Bone marrow (tissue), 2 donors: ENCODE measurements at regions not wholly inside any gene's neighbourhood (a gene's known extent, or its start where the extent isn't known, plus 50 kb on each side); places are given as distances from the start of the nearest gene placed in this dataset.

Experiments
- DNase-seq, 2 donors: peaks; one replicate each; lab custom pipeline; 2025; lab: John Stamatoyannopoulos, UW

DNA sequence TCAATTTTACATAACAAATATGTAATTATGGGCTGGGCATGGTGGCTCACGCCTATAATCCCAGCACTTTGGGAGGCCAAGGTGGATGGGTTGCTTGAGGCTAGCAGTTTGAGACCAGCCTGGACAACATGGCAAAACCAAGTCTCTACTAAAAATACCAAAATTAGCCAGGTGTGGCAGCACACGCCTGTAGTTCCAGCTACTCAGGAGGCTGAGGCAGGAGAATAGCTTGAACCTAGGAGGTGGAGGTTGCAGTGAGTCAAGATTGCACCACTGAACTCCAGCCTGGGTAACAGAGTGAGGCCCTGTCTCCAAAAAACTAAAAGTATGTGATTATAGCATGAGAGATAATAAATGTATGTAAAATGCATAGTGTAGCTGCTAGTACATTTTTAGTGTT is 229.0 kb downstream of the PPARGC1A start:
- DNase-seq, result no peak

DNA sequence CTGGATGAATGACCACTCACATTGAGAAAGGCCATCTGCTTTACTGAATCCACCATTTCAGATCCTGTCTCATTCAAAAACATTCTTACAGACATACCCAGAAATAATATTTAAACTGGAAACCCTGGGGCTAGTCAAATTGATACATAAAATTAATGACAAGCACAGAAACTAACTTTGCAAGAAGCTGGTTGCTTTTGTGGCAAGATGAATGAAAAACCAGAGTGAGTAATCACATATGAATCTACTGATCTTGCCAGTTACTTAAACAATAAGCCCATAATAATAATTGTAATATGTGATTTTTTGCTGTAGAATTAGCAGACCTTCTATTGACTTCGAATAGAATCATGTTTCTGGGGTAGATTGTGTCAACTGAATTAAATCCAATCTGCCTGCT is 235.1 kb downstream of the PPARGC1A start:
- no peak for DNase-seq

DNA sequence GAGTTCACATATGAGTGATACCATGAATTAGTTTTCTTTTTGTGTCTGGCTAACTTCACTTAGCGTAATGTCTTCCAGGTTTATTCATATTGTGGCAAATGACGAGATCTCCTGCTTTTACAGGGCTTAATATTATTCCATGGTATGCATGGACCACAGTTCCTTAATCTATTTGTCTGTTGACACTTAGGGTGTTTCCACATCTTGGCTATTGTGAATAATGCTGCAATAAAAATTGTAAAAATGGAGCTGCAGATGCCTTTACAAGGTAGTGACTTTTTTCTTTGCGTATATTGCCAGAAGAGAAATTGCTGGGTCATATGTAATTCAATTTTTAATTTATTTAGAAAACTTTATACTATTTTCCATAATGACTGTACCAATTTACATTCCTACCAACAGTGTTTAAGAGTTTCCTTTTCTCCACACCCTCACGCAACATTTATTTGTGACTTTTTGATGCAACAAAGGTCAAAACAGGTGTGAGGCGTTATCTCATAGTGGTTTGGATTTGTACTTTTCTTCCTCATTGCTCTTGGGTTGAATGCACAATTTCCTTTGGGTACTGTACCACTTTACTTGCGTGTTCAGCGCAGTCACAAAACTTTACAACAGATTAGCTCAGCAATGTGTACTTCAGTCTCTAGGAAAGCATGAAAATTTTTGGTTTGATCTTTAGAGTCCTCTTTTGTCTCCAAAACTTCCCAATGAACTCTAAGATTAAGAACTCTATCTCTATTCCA is 240.8 kb downstream of the PPARGC1A start:
- no peak for DNase-seq

DNA sequence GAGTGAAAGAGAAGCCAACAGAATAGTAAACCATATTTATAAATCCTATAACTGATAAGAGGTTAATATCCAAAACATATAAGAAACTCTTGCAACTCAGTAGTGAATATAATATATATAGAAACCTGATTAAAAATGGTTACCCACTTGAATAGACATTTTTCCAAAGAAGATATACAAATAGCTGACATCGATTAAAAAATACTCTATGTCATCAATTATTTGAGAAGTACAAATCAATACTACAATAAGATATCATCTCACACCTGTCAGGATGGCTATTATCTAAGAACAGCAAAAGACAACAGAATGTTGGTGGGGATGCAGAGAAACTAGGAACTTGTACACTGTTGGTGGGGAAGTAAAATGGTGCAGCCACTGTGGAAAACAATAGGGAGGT is 254.4 kb downstream of the PPARGC1A start:
- DNase-seq, result no peak

DNA sequence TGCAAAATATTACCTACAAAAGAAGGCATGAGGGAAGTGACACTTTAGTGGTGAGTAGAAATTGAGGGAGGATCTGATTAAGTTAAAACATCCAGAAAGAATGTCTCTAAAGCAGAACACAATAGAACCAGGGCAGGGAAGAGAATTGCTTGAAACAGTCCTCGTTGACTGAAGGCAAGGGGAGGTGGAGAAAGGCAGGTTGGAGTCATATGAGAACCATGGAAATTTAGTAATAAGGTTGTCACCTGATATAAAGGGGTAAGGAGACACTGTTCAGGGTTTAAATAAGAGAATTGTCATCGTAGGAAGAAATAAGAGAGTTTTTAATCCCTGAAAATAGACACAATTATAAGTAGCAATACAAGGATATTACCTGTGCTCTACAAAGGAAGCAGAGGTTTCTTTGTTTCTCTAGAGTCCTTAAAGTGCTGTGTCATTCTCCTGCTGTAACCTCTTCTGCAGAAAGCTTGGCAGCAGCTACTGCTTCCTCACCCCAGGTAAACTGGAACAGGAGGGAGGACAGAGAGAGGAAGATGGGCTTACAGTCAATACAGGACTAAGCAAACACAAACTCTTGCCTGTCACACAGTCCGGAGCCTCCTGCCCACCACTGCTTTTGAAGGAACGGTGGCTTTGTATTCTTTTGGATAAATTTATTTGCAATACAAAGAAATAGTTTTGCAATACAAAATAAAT is 258.4 kb downstream of the PPARGC1A start:
- DNase-seq, result no peak

DNA sequence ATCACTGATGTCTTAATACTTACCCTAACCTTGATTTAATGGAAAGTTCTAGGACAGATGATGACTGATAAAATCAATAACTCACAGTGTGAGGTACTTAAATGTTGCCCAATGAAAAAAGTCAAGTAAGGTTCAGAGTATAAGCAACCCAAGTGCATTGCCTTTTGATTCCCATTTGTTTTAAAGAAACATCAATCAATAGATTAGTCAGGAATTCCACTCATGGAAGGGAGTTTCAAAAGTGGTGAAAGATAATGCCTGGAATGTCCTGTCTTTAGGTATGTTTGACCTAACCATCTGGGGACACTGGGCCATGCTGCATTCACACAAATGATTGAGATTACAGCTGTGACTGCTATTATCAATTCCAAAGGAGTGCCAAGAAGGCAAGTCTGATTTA is 259.7 kb downstream of the PPARGC1A start:
- DNase-seq, result no peak

DNA sequence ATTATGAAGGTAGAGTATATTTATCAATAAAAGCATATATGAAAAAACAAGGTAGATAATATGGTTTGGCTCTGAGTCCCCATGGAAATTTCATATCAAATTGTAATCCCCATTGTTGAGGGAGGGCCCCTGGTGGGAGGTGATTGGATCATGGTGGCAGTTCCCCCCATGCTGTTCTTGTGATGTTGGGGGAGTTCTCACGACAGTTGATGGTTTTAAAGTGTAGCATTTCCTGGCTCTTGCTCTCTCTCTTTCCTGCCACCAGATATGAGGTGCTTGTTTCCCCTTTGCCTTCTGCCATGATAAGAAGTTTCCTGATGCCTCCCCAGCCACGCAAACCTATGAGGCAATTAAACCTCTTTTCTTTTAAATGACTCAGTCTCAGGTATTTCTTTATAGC is 260.4 kb downstream of the PPARGC1A start:
- no peak for DNase-seq

DNA sequence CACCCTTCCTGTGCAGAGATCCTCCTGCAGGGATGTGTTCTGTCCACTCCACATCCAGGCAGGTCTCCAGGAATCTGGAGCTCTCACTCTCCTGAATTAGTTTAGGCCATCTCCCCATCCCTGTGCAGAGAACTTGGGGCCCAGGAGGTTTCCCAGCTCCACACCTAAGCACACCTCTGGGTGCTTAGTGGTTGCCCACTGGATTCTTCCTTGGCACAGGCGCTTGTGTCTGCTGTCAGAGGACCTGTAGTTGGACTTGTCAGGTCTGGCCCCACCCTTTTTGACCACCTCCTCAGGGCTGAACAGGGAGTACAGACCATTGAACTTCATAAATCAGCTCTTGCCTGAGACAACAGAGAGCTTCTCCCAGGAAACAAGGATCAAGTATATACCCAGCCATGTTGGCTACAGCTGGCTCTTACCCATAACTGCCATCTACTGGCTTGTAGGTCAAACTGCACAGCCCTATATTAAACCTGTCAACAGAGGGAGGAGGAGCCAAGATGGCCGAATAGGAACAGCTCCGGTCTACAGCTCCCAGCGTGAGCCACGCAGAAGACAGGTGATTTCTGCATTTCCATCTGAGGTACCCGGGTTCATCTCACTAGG is 275.5 kb downstream of the PPARGC1A start:
- no peak for DNase-seq

DNA sequence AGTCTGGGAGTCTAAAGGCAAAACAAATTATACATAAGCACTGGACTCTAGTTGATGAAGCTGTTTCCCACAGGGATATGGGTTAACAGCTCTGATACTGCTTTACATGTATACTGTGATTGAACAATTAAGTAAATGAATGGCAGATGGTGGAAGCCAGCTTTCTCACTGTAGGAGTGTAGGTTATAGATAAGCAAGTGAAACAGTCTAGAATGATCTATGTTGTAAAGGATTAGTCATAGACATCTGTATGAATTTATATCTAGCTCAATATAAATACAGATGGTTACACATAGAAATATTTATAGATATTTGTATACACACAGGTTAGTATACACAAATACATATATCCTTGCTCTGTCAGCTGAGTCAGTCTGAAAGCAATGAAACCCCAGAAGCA is 276.1 kb downstream of the PPARGC1A start:
- no peak for DNase-seq

DNA sequence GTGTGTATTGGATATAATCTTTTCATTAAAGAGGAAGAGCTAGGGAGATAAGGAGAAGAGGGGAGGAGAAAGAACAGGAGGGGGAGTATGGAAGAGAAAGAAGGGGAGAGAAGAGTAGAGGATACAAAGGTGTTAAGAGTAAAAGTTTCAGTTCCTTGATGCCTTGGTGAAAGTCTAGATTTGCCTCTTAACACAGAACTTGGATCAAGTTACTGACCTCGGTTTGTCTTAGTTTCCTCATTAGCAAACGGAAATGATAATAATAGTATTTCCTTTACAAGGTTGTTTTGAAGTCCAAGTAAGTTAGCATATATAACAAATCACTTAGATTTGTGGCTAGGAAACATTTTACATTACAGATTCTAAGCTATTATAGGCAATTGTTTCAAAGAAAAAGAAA is 287.1 kb downstream of the PPARGC1A start:
- no peak for DNase-seq

DNA sequence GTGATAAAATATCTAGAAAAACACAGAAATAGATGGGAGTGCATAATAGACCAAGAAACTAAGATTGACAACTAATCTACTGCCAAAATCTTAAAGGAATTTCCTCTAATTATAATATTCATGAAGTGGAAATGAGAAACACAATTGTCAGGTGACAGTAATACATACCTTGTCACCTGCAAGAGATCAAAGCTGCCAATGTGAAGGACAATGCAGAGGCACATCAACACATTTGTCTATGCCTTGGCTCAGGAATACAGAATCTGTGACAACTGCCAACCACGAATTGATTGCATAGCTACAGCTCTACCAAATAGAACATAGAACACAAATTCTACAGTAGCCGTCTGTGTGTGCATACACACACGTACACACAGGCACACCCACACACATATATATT is 295.7 kb downstream of the PPARGC1A start:
- no peak for DNase-seq

DNA sequence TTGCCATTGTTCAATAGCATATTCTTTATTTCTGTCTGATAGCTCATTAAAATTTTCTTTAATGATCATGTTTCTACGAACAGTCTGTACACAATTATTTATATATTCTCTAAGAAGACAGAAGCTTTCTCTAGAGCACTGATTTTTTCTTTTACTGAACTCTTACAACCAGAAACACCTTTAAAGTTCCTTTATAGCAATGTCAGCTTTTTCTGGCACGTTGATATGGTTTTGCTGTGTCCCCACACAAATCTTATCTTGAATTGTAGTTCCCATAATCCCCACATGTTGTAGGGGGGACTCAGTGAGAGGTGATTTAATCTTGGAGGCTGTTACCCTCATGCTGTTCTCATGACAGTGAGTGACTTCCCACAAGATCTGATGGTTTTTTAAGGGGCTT is 299.4 kb downstream of the PPARGC1A start:
- no peak for DNase-seq

DNA sequence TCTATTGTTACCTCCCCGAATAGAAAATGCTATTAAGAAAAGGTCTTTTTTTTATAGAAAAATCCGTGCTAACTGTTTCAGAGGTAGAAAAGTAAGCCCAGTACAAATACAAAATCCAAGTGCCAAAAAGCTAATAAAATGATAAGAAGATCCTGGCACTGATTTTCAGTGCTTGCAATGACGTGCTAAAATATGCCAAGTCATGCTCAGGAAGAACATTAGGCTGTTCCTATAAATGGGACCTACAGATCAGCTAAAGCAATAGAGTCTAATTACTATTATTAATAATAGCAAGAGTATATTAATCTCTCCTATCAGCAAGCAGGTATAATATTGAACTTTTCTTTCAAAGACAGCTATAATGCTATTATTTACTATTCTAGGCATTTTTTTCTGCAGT is 305.8 kb downstream of the PPARGC1A start:
- DNase-seq, result no peak

DNA sequence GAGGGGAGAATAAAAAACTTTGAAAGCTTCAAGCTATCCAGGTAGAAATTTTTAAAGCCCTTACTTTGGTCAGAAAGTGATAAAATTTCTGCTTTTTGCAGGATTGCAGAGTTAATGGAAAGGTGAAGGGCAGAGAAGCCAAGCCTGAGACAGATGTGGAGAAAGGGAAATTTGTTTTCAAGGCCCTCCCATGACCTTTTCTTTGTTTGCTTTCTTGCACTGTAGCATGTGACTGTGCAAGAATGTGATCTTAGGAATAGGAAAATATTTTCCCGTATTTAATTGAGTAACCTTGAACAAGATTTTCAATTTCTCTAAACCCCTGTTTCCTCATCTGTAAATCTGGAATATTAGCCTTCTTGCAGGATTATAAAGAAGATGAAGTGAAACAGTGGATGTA is 307.2 kb downstream of the PPARGC1A start:
- DNase-seq, result no peak

DNA sequence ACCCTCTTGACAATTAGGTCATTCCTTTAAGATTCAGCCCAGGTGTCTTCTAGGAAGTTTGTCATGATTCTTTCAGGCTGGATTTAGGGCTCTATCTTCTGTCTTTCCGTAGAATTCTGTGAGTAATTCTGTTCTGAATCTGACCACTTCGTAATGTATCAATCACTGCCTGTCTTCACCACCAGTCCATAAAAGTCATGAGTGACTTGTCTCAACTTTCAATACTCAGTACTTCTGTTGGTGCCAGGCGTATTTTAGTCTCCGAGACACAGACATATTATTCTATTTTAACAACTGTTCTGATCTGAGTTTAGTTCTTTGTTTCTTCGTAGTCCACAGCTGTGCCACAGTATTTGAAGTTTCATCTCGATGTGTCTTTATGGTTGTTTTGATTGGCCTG is 310.7 kb downstream of the PPARGC1A start:
- no peak for DNase-seq

DNA sequence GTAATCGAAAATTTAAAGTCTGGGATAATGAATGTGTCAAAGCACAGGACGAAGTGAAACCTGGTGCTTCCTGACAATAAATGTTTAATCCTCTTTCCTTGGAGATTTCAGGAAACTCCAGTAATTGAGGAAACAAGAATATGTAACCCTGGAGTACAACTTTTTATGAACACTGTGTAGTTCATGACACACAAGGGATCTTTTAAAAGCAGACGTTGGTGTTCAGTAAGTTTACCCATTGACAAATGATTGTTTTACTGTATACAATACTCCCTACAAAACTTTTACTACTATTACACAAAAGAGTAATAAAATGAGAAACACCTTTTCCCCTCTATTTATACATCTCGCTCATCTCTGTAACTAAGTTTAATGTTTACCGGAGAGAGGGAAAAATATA is 312.4 kb downstream of the PPARGC1A start:
- no peak for DNase-seq

DNA sequence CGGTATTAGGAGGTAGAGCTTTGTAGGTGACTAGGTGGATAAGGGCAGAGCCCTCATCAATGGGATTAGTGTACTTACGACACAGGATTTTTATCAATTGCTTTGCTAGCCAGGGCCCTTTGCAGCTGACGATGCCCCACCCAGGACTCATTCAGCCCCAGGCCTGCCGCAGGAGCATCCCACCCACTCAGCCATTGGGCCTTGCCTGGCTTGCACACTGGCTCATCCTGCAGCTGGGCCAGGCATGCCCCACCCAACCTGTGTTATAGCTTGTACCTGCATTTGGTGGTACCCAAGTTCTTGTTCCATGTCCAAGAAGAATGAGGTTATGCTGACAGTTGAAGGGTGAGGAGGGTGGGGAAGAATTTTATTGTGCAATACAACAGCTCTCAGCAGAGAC is 317.5 kb downstream of the PPARGC1A start:
- no peak for DNase-seq

DNA sequence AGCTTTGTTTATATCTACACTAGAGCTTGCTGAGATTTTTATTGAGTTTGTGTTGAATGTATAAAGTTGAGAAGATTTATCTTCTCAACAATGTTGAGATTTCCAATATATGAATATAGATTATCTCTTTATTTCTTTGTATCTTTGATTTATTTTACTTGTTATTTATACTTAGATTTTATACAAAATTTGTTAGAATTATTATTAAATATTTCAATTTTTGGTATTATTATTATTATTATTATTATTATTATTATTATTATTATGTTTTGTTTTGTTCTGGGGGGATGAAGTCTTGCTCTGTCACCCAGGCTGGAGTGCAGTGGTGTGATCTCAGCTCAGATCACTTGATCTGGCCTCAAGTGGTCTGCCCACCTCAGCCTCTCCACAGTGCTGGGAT is 322.5 kb downstream of the PPARGC1A start:
- DNase-seq, result no peak

DNA sequence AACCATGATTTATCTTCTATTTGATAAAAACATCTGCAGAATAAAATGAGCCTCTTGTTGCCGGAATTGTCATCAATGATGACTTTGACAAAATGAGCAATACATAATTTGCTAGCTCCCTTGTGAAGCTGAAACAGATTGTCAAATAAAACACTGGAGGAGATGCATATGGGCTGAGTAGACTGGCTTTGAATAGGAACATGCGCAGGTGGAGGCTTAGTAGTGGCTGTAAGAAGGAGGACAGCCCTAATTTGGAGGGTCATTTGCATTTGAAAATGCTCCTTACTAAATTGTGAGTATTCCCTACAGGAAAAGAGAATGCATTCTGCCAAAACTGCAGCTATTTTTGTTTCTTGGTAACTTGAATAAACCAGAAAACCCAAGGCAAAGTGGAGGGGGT is 329.1 kb downstream of the PPARGC1A start:
- DNase-seq, result no peak

DNA sequence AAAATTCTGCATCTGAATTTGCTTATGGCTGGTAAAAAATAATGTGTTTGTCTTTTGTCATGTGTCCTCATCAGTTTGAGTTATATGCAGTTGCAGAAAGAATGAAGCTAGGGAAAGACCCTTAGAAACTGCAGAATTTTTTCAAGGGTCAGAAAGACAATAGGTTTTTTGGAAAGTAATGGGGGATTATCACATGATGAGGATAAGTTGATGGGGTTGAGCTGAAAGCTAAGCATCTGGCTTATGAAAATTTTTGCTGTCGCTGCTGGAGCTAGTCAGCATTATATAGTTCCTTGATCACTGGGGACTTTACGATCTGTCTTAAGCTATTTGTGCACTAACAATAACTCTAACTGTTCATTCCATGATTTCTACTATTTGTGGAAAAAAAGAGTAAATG is 331.7 kb downstream of the PPARGC1A start:
- DNase-seq, result no peak

DNA sequence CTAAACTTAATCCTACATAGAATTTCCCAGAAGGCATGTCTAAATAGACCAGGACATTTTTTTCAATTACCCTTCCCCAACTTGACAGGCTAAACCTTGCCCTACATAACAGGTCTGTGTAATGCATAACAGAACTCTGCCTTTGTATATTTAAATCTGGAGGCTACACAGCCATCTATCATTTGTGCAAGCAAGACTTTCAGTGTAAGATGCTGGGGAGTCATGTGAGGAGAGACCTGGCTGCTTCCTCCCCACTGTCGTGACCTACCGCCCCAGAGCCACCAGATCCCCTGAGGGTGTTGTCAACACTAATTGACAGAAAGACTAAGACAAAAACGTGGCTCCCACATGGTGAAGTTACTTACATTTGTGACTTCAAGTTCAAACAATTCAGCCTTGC is 342.2 kb downstream of the PPARGC1A start:
- DNase-seq, result no peak

DNA sequence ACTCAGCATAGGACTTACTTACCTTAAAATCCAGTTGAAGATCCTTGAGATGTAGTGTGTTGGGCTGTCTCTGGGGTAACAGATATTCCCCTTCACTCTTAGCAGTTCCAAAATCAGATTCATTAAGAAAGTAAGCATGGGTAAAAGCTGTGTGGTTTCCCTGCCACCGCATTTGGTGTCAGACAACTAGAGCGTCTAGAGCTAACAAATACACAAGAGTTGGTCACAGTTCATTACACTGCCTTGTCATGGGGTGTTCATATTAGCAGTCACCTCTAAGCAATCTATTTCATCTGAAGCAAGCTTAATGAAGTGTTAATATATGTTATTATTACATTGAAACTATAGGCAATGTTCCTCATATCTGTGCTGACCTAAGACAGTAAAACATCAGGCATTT is 342.8 kb downstream of the PPARGC1A start:
- no peak for DNase-seq

DNA sequence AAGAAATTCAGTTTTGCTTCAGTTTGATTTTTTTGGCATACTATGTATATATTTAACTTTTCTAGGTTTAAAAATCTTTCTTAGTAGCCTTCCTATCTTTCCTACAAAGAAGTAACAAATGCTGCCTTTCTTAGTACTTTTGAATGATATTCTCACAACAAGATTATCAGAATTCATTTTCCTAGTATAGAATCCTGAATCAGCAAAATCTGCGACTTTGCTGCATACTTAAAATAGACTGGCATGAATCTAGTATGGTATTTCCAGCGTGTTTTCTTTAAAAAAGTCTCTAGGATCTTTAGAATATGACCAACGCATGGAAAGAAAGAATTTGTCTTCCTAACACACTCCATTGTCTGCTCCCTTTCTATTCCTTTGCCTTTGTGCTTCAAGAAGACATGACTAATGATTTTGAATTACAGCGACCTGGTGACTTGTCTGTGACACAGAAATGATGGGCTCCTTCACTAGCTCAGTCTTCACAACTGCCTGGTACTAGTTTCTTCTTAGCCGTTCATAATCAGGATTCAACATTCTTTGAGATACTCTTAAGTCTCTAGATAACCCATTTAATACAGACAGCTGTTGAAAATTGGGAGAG is 349.8 kb downstream of the PPARGC1A start:
- DNase-seq, result no peak
